RWPE1 (cell line): ENCODE measurements at regions not wholly inside any gene's neighbourhood (a gene's known extent, or its start where the extent isn't known, plus 50 kb on each side); places are given as distances from the start of the nearest gene placed in this dataset.
"Not testable (repeated sequence)": the region's sequence is repeated elsewhere in the genome, so short reads cannot be mapped to it uniquely, and the experiment has no call there.

ENCODE experiments used
- CTCF ChIA-PET: fragments of 350-600 bp; sonication (Branson Sonifier 250); formaldehyde crosslinking; extraction: SDS; loops from one replicate; lab custom pipeline; 2021; lab: Yijun Ruan, JAX
- POLR2A ChIA-PET: fragments of 400-600 bp; formaldehyde crosslinking; extraction: SDS; loops from one replicate; lab custom pipeline; 2020; ENCODE audit warnings: antibody characterized with exemption; ENCODE audit not compliant: low non-redundant PET; lab: Yijun Ruan, JAX
- DNase-seq: peaks from one replicate; pipeline ENCODE4 v3.0.0; 2012; ENCODE audit warnings: low spot score
- H3K27ac ChIP-seq: fragments of 450-650 bp; 2 replicates; pipeline ENCODE4 v1.5.1; 2017
- TF ChIP-seq, protein P1 (sequence below): fragments of 450-650 bp; conservative IDR thresholded peaks from 2 replicates; pipeline ENCODE4 v1.5.1; 2017; ENCODE audit warnings: low read depth, mild to moderate bottlenecking

DNA sequence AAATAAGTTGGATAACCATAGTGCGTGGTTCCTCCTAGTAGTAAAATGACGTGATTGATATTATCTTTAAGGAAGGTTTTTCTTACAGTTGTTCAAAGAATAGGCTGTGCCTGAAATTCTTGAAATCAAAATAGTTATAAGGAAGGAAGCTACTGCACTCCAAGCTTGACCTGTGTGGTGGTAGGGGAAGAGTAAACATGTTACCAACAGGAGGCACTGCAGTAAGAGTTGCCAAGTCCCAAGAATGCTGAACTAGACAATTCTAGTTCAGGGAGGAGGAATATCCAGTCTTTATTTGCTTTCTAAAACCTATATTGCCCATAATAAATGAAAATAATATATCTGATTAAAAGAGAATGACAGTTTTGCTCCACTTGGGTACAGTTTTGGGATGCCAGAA, 764.5 kb downstream of the TMTC2 start:
- CTCF ChIA-PET, result interaction anchor here (0.5 kb wide), 1 partner anchor 218 kb away, joined by 4 read pairs; no protein-coding TSS in a partner anchor
- H3K27ac ChIP-seq, result no peak overlapping the region
- DNase-seq, result no peak
- POLR2A ChIA-PET, result no interaction called here
- TF ChIP-seq, protein P1, sequence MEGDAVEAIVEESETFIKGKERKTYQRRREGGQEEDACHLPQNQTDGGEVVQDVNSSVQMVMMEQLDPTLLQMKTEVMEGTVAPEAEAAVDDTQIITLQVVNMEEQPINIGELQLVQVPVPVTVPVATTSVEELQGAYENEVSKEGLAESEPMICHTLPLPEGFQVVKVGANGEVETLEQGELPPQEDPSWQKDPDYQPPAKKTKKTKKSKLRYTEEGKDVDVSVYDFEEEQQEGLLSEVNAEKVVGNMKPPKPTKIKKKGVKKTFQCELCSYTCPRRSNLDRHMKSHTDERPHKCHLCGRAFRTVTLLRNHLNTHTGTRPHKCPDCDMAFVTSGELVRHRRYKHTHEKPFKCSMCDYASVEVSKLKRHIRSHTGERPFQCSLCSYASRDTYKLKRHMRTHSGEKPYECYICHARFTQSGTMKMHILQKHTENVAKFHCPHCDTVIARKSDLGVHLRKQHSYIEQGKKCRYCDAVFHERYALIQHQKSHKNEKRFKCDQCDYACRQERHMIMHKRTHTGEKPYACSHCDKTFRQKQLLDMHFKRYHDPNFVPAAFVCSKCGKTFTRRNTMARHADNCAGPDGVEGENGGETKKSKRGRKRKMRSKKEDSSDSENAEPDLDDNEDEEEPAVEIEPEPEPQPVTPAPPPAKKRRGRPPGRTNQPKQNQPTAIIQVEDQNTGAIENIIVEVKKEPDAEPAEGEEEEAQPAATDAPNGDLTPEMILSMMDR, result no peak

DNA sequence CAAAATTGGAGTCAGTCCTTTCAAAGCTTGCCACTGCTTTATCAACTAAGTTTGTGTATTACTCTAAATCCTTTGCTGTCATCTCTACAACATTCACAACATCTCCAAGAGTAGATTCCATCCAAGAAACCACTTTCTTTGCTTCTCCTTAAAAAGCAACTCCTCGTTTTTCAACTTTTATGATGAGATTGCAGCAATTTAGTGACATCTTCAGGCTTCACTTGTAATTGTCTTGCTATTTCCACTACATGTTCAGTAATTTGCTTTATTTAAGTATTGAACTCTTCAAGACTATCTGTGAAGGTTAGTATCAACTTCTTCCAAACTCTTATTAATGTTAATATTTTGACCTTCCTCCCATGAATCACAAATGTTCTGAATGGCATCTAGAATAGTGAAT, 747.9 kb downstream of the TMTC2 start:
- POLR2A ChIA-PET, result no interaction called here
- CTCF ChIA-PET, result no interaction called here
- TF ChIP-seq, protein P1, result no peak
- H3K27ac ChIP-seq, result no peak overlapping the region
- DNase-seq, result no peak

DNA sequence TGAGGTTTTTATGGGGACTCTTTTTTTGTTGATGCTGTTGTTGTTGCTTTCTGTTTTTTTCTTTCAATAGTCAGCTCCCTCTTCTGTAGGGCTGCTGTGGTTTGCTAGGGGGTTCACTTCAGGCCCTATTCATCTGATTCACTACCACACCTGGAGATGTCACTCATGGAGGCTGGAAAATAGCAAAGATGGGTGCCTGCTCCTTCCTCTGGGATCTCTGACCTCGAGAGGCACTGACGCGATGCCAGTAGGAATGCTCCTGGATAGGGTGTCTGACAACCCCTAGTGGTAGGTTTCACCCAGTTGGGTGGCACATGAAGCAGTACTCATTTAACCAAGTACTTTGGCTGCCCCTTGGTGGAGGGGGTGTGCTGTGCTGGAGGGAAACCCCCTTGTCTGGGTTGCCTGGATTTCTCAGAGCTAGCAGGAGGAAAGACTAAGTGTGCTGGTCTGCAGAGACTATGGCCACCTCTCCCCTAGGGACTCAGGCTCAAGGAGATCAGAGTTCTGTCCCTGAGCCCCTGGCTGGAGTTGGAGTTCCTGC, 745.5 kb downstream of the TMTC2 start:
- no peak for DNase-seq
- CTCF ChIA-PET, result no interaction called here
- H3K27ac ChIP-seq, result no peak overlapping the region
- POLR2A ChIA-PET, result no interaction called here
- TF ChIP-seq, protein P1, result no peak

DNA sequence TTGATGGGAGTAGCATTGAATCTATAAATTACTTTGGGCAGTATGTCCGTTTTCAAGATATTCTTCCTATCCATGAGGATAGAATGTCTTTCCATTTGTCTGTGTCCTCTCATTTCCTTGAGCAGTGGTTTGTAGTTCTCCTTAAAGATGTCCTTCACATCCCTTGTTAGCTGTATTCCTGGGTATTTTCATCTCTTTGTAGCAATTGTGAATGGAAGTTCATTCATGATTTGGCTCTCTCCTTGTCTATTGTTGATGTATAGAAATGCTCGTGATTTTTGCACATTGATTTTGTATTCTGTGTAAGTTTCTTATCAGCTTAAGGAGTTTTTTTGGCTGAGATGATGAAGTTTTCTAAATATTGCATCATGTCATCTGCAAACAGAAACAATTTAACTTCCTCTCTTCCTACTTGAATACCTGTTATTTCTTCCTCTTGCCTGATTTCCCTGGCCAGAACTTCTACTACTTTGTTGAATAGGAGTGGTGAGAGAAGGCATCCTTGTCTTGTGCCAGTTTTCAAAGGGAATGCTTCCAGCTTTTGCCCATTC, 741.0 kb downstream of the TMTC2 start:
- CTCF ChIA-PET, result interaction anchor here (0.6 kb wide), 1 partner anchor 107 kb away, joined by 4 read pairs; no protein-coding TSS in a partner anchor
- H3K27ac ChIP-seq, POLR2A ChIA-PET, DNase-seq: not testable (repeated sequence)

DNA sequence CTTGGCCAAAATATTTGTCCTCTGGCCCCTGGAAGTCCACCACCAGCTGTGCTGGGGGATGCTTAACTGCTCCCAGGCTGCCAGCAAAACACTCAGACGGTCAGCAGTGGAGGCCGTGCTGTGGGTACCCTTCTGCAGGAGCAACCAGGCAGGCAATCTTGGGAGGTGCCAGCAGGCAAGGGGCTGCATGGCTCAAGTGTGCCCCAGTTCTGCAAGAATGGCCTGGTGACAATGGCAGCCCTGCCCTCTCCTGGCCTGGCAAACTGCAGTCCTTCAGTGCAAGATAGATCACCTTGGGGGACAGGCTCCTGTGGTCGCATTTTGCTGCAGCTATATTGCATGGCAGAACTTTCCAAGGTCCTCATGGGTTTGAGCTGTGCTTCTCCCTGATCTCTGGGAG, 728.3 kb downstream of the TMTC2 start:
- POLR2A ChIA-PET, result no interaction called here
- CTCF ChIA-PET, result no interaction called here
- no peak for DNase-seq
- no peak overlapping the region for H3K27ac ChIP-seq
- TF ChIP-seq, protein P1, result no peak

DNA sequence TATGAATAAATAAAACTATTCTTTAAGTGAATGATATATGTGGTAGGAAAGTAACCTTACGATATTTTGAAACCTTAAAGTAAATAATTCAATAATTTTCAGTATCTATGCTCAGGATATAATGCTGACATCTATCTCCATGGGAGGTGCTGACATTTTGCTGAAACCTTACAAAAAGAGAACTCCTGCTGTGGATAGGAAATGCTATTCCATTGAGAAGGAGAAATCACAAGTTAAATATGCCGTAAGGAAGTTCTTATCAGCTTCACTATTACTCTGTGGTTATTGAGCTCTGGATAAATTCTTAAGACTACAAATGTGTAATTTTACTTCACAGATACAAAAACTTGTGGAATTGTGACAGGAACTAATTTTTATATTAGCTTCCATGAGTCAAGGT, 722.1 kb downstream of the TMTC2 start:
- CTCF ChIA-PET, result interaction anchor here (0.6 kb wide), 1 partner anchor 62 kb away, joined by 5 read pairs; no protein-coding TSS in a partner anchor
- TF ChIP-seq, protein P1, result no peak

DNA sequence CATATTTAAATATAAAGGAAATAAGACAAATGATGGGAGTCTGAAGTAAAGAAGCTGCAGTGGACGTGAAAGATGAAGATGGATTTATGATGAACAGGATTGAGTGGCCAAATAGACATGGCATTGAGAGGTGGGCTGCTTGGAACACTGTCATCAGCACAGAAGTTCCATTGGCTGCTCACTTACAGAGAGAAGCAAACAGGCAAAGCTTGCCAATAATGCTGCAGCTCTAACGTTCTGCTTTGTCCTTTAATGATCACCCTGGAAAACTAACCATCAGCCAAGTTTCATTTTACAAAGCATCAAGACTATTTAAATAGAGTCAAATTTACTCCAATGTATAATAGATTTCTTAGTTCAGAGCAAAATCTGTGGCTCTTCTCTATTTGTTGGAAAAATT, 721.4 kb downstream of the TMTC2 start:
- POLR2A ChIA-PET, result no interaction called here
- H3K27ac ChIP-seq, result no peak overlapping the region
- CTCF ChIA-PET, result no interaction called here
- DNase-seq, result no peak
- TF ChIP-seq, protein P1, result no peak

More for the DNA sequence above, 722.1 kb downstream of the TMTC2 start:
- POLR2A ChIA-PET, result no interaction called here
- DNase-seq, result no peak
- H3K27ac ChIP-seq, result no peak overlapping the region
